Tibial artery (tissue), 4 donors: ENCODE measurements at regions not wholly inside any gene's neighbourhood (a gene's known extent, or its start where the extent isn't known, plus 50 kb on each side); places are given as distances from the start of the nearest gene placed in this dataset.
"Not testable (repeated sequence)": the region's sequence is repeated elsewhere in the genome, so short reads cannot be mapped to it uniquely, and the experiment has no call there.

Experiments
- DNase-seq, 2 donors: peaks; one replicate each; pipeline ENCODE4 v3.0.0-alpha.2; 2019
- H3K27ac ChIP-seq, 2 donors: fragments of 200-600 bp; sonication (generic) in 1 of 2; 1 replicate in 1 of 2; 2 replicates in 1 of 2; pipeline ENCODE4 v1.5.1; 2018 to 2019; ENCODE audit warnings: mild to moderate bottlenecking in 1 of 2
- H3K27me3 ChIP-seq, 2 donors: fragments of 200-600 bp; sonication (generic) in 1 of 2; one replicate each; pipeline versions ENCODE4 v1.5.1 to v1.6.0; 2016 to 2019
- H3K36me3 ChIP-seq, 3 donors: fragments of 200-600 bp; sonication (generic) in 2 of 3; one replicate each; pipeline ENCODE4 v1.5.1; 2016 to 2019; ENCODE audit warnings: mild to moderate bottlenecking in 2 of 3
- H3K4me1 ChIP-seq, 4 donors: fragments of 200-600 bp; sonication (generic) in 2 of 4; 1 replicate in 3 of 4; 2 replicates in 1 of 4; pipeline ENCODE4 v1.5.1; 2016 to 2019
- H3K4me3 ChIP-seq, 2 donors: fragments of 200-600 bp; sonication (generic) in 1 of 2; 1 replicate in 1 of 2; 2 replicates in 1 of 2; pipeline ENCODE4 v1.5.1; 2018 to 2019; ENCODE audit warnings: mild to moderate bottlenecking in 2 of 2
- H3K9me3 ChIP-seq, 3 donors: fragments of 200-600 bp; sonication (generic) in 1 of 3; one replicate each; pipeline ENCODE4 v1.5.1; 2016 to 2019
- intact Hi-C: fragments of 100-400 bp; cut with DNase I; formaldehyde crosslinking; loops from one replicate; pipeline ENCODE4 v1.15.0; 2023; ENCODE audit warnings: low total_unique reads
- TF ChIP-seq, protein P1 (sequence below), 2 experiments: fragments of 200-600 bp in 1 of 2; fragments of 450-650 bp in 1 of 2; IDR thresholded peaks; one replicate each; pipeline ENCODE4 v1.5.1; 2017 to 2019; ENCODE audit warnings: antibody characterized with exemption in 2 of 2, mild to moderate bottlenecking in 1 of 2, moderate library complexity in 1 of 2

DNA sequence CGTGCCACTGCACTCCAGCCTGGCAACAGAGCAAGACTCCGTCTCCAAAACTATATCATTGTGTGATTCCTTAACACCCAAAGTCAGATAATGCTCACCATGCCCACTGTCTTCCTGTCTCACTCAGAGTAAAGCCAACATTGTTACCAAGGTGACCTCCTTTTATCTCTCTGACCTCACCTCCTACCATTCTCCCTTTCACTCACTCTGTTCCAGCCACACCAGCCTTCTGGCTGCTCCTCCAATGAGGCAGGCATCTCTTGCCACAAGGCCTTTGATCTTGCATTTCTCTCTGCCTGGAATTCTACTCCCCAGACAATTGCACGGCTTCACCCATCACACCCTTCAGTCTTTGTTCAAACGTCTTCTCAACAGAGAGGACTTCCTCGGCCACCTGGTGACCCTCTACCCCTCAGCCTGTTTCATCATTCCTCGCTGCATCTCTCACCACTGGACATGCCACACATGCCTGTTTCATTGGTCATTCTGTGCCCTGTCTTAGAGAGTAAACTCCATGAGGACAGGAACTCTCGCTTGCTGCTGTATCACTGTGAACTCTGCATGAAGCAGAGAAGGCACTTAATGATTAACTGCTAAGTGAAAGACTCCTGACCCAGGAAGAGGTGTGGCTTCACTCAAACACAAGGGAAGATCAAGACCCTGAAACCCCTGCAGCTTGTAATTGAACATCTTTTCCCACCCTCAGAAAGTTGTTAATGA lies 67.1 kb upstream of the CAPZB start:
- Histone ChIP-seq H3K36me3 (no peaks in the 10 kb centered on the region), H3K4me1 (peaks cover 0 to 5% (median 0%) of the 10 kb centered on the region in 4 donors), H3K27ac (no peak overlapping the region), H3K27me3 (no peaks in the 10 kb centered on the region), H3K9me3 (no peaks in the 10 kb centered on the region), H3K4me3 (no peak overlapping the region)
- intact Hi-C loops, result no loop called here
- TF ChIP-seq, protein P1, sequence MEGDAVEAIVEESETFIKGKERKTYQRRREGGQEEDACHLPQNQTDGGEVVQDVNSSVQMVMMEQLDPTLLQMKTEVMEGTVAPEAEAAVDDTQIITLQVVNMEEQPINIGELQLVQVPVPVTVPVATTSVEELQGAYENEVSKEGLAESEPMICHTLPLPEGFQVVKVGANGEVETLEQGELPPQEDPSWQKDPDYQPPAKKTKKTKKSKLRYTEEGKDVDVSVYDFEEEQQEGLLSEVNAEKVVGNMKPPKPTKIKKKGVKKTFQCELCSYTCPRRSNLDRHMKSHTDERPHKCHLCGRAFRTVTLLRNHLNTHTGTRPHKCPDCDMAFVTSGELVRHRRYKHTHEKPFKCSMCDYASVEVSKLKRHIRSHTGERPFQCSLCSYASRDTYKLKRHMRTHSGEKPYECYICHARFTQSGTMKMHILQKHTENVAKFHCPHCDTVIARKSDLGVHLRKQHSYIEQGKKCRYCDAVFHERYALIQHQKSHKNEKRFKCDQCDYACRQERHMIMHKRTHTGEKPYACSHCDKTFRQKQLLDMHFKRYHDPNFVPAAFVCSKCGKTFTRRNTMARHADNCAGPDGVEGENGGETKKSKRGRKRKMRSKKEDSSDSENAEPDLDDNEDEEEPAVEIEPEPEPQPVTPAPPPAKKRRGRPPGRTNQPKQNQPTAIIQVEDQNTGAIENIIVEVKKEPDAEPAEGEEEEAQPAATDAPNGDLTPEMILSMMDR (IDR thresholded peaks at IDR 0.05), result no peak
- DNase-seq, result no peak

DNA sequence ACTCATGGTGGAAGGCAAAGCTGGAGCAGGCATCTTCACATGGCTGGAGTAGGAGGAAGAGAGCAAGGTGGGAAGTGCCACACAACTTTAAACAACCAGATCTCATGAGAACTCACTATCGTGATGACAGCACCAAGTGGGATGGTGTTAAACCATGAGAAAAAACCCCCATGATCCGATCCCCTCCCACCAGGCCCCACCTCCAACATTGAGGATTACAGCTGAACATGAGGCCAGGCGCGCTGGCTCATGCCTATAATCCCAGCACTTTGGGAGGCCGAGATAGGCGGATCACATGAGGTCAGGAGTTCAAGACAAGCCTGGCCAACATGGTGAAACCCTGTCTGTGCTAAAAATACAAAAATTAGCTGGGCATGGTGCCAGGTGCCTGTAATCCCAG lies 66.5 kb upstream of the CAPZB start:
- H3K4me1 ChIP-seq, H3K27ac ChIP-seq, H3K27me3 ChIP-seq, DNase-seq, H3K9me3 ChIP-seq, H3K4me3 ChIP-seq, H3K36me3 ChIP-seq, intact Hi-C loops: not testable (repeated sequence)

DNA sequence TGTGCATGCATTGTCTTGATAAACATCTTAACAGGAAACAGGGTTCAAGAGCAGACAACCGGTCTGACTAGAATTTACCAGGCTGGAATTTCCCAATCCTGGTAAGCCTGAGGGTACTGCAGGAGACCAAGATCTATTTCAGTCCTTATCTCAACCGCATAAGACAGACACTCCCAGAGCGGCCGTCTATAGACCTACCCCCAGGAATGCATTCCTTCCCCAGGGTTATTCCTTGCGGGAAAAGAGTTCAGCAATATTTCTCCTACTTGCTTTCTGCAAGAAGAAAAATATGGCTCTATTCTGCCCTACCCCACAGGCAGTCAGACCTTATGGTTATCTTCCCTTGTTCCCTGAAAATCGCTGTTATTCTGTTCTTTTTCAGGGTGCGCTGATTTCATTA lies 65.1 kb upstream of the CAPZB start:
- H3K9me3 ChIP-seq, H3K4me3 ChIP-seq, intact Hi-C loops, H3K27me3 ChIP-seq, H3K27ac ChIP-seq, DNase-seq, H3K36me3 ChIP-seq, H3K4me1 ChIP-seq: not testable (repeated sequence)

DNA sequence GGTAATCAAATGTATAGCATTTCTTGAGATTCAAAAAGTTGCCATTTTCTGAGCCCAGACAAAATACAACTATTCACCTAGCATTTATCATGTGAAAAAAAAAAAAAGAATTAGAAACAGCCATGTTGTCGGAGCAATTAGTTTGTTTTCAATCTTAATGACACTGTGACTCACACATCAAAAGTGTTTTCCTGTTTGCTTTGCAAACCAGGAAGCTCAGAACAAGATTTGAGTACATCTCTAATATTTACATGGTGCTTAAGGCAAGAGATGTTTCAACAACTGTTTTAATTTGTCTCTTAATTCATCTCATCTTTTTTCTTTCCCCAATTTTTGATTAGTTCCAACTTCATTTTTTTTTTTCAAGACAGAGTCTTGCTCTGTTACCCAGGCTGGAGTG lies 62.5 kb upstream of the CAPZB start:
- TF ChIP-seq, protein P1 (IDR thresholded peaks at IDR 0.05), result no peak
- Histone ChIP-seq H3K9me3 (no peaks in the 10 kb centered on the region), H3K4me1 (peaks cover 0 to 5% (median 0%) of the 10 kb centered on the region in 4 donors), H3K4me3 (no peak overlapping the region), H3K27me3 (no peaks in the 10 kb centered on the region), H3K36me3 (no peaks in the 10 kb centered on the region), H3K27ac (no peak overlapping the region)
- intact Hi-C loops, result no loop called here
- DNase-seq, result no peak

DNA sequence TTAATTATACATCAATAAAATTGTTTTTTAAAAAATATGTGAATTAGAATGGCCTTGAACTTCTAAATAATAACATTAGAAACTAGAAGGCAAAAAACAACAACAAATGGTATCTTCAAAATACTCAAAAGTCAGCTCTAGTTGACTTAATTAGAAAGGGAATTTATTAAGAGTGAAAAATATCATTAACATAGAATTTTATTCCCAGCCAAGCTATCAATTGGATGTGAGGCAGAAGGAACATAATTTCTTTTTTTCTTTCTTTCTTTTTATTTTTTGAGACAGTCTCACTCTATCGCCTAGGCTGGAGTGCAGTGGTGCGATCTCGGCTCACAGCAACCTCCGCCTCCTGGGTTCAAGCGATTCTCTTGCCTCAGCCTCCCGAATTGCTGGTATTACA lies 51.2 kb upstream of the CAPZB start:
- H3K36me3 ChIP-seq, result no peaks in the 10 kb centered on the region
- H3K27me3 ChIP-seq, result no peaks in the 10 kb centered on the region
- H3K4me3 ChIP-seq, result no peak overlapping the region
- H3K9me3 ChIP-seq, result no peaks in the 10 kb centered on the region
- no peak for DNase-seq
- H3K4me1 ChIP-seq, result no peaks in the 10 kb centered on the region
- TF ChIP-seq, protein P1 (IDR thresholded peaks at IDR 0.05), result no peak
- no peak overlapping the region for H3K27ac ChIP-seq
- intact Hi-C loops, result no loop called here

DNA sequence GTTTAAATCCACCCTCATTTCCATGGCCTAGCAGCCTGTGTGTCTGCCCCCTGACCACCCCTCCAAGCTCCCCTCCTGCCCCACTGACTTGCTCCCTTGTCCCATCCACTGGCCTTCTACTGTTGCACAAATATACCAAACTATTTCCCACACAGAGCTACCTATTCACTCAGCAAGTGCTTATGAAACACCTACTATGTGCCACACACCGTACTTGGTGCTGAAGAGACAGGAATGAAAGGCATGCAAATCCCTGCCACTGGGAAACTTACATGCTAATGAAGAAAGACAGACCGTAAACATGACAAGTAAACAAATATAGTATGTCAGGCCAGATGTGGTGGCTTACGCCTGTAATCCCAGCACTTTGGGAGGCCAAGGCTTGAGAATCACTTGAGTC lies 49.9 kb upstream of the CAPZB start:
- Histone ChIP-seq H3K36me3 (no peaks in the 10 kb centered on the region), H3K9me3 (no peaks in the 10 kb centered on the region), H3K27me3 (no peaks in the 10 kb centered on the region), H3K4me1 (peaks cover 0 to 1% (median 0%) of the 10 kb centered on the region in 4 donors), H3K27ac (no peak overlapping the region), H3K4me3 (no peak overlapping the region)
- intact Hi-C loops, result no loop called here
- no peak for DNase-seq
- TF ChIP-seq, protein P1 (IDR thresholded peaks at IDR 0.05), result no peak
